ENCODE measurements at regions not wholly inside any gene's neighbourhood (a gene's known extent, or its start where the extent isn't known, plus 50 kb on each side); places are given as distances from the start of the nearest gene placed in this dataset.

DNA sequence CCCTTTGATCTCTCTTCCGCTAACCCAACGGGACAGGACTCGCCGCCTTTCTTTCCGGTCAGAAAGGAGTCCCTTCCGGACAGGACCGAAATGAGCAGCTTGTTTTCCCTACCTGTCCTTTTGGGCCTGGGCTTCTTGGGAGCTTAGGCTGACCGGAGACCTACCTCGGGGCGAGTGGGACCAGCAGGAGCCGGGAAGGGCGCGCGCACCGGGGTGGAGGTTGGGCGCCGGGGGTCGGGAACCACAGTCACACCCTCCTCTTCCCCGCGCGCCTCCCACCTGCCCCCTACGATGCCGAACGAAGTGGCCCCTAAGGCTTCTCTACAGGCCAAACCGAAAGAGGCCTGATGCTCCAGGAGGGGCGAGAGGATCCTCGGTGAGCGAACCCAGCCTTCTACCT is 95.2 kb downstream of the PRKAB2 start (continued):
- no peak for TF ChIP-seq ZBTB11 (CRISPR knock-in tag; IDR thresholded peaks at IDR 0.05)

GRCh38 chr1:147076442-147076841 is 95.8 kb downstream of the PRKAB2 start:
- POLR2A ChIA-PET: interaction anchor here (2.6 kb wide), 1 partner anchor 8 kb away, joined by 23 read pairs; no protein-coding TSS in a partner anchor

More at GRCh38 chr1:147076442-147076841, 95.8 kb downstream of the PRKAB2 start:
- Histone ChIP-seq H3K27me3 (ENCODE audit: control insufficient read depth in 2 of 2, insufficient read depth in 2 of 2, low read length in 2 of 2) (peaks cover 66 to 77% of the 10 kb centered on the region in 2 experiments), H3K4me1 (replicated peaks in 1 of 2; ENCODE audit: control insufficient read depth in 2 of 2, insufficient read depth in 2 of 2, low read length in 2 of 2) (peaks cover 0 to 34% of the 10 kb centered on the region in 2 experiments; a peak in 2 of 5 replicates), H3K36me3 (ENCODE audit: control insufficient read depth, insufficient read depth, low read length) (no peaks in the 10 kb centered on the region), H3K9me1 (ENCODE audit: control insufficient read depth, insufficient read depth, low read length) (no peaks in the 10 kb centered on the region), H3K9ac (ENCODE audit: insufficient read depth in 1 of 2, low read depth in 2 of 2, low read length in 2 of 2) (no peak overlapping the region), H3K9me3 (replicated peaks; ENCODE audit: control insufficient read depth, insufficient read depth, low read depth, low read length) (no peaks in the 10 kb centered on the region), H3K4me3 (no peak overlapping the region), H3K4me2 (ENCODE audit: insufficient read depth, low read length) (no peak overlapping the region), H4K20me1 (replicated peaks; ENCODE audit: control insufficient read depth, insufficient read depth, low read length) (no peaks in the 10 kb centered on the region), H2AFZ (ENCODE audit: low read depth, low read length) (no peak overlapping the region), H3K27ac (ENCODE audit: extremely low read depth, low read depth, low read length) (no peak overlapping the region), H3K79me2 (ENCODE audit: control insufficient read depth, insufficient read depth, low read length) (no peaks in the 10 kb centered on the region)
- WGBS (ENCODE audit: insufficient coverage, low coverage, missing lambda C conversion rate): 6% methylated on average over 7 of the region's 7 CpGs
- ATAC-seq (no peak), DNase-seq (ENCODE audit: extremely low read depth in 1 of 4, low spot score in 3 of 4) (no peak), FAIRE-seq (no peak)
- CTCF ChIA-PET (ENCODE audit: low intra/inter-chr PET ratio): no interaction called here
- no TSS peak for BruUV-seq (replicated peaks)
- in situ Hi-C loops (cut with MboI): no loop called here
- intact Hi-C loops (cut with micrococcal nuclease): no loop called here
- TF ChIP-seq STAT5B (CRISPR knock-in tag; IDR thresholded peaks at IDR 0.05) (no peak), GATAD2A (IDR thresholded peaks at IDR 0.05) (no peak), ZFP36 (IDR thresholded peaks at IDR 0.05; ENCODE audit: low read depth, low read length, partially characterized antibody) (no peak)

Measured in K562 (cell line).